ENCODE measurements at regions not wholly inside any gene's neighbourhood (a gene's known extent, or its start where the extent isn't known, plus 50 kb on each side); places are given as distances from the start of the nearest gene placed in this dataset.

DNA sequence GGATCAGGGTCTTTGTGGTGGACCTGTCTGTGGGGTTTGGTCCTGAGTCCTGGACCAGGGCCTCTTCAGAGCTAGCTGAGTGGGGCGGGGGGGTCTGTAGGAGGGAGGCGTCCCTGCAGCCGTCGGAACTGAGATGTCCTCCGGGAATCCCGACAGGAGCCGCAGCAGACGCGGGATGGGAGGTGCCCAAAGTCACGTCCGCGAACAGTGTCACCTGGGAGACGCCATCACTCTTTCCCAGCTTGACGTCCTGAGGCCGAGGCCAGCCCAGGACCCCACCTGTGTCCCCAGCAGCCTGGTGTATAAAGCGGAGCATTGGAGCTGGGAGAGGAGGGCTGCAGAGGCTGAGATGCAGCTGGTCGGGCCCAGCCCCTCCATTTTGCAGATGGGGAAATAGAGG lies 1234.7 kb downstream of the BRD1 start:
- Histone ChIP-seq H3K36me3 (ENCODE audit: control insufficient read depth, insufficient read depth, low read length) (no peaks in the 10 kb centered on the region), H3K9me3 (ENCODE audit: control insufficient read depth, insufficient read depth, low read length) (no peaks in the 10 kb centered on the region), H3K4me3 (ENCODE audit: low read length) (no peak overlapping the region), H3K27me3 (ENCODE audit: control insufficient read depth, insufficient read depth, low read length) (no peaks in the 10 kb centered on the region), H3K4me1 (ENCODE audit: control insufficient read depth, insufficient read depth, low read length) (no peaks in the 10 kb centered on the region), H3K27ac (ENCODE audit: low read length) (no peak overlapping the region)
- no peaks in the 10 kb centered on the region for H3K9me3 Mint-ChIP-seq
- intact Hi-C loops (cut with micrococcal nuclease): no loop called here
- no peaks in the 10 kb centered on the region for H3K27me3 Mint-ChIP-seq (ENCODE audit: low read depth in 2 of 2)
- no peak overlapping the region for H3K27ac Mint-ChIP-seq
- no peak for ATAC-seq
- no peaks in the 10 kb centered on the region for H3K36me3 Mint-ChIP-seq
- H3K4me1 Mint-ChIP-seq: no peaks in the 10 kb centered on the region
- TF ChIP-seq, protein P1, sequence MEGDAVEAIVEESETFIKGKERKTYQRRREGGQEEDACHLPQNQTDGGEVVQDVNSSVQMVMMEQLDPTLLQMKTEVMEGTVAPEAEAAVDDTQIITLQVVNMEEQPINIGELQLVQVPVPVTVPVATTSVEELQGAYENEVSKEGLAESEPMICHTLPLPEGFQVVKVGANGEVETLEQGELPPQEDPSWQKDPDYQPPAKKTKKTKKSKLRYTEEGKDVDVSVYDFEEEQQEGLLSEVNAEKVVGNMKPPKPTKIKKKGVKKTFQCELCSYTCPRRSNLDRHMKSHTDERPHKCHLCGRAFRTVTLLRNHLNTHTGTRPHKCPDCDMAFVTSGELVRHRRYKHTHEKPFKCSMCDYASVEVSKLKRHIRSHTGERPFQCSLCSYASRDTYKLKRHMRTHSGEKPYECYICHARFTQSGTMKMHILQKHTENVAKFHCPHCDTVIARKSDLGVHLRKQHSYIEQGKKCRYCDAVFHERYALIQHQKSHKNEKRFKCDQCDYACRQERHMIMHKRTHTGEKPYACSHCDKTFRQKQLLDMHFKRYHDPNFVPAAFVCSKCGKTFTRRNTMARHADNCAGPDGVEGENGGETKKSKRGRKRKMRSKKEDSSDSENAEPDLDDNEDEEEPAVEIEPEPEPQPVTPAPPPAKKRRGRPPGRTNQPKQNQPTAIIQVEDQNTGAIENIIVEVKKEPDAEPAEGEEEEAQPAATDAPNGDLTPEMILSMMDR (IDR thresholded peaks at IDR 0.05): no peak
- WGBS (ENCODE audit: insufficient coverage): 94% methylated on average over 17 of the region's 17 CpGs
- DNase-seq: no peak
- no peak overlapping the region for H3K4me3 Mint-ChIP-seq

DNA sequence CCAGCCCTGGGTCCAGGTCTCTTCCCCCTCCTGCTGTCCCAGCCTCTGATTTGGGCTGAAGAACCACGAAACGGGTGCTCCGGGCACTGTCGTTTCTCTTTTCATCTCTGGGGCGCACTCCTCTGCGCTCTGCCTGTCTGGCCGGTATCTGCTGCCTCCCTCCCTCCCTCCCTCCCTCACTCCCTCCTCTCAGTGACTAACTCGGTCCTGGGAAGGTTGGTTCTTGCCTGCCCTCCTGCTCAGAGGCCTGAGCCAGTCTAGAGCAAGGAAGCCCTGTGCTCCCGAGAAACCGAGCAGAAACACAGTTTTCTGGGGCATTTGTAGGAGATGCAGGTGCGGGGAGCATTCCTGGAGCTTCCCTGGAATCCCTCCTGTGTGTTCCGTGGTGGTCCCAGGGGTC lies 1235.2 kb downstream of the BRD1 start:
- no peaks in the 10 kb centered on the region for H3K36me3 ChIP-seq (ENCODE audit: control insufficient read depth, insufficient read depth, low read length)
- Mint-ChIP-seq H3K36me3 (no peaks in the 10 kb centered on the region), H3K9me3 (no peaks in the 10 kb centered on the region), H3K4me3 (no peak overlapping the region), H3K4me1 (no peaks in the 10 kb centered on the region), H3K27me3 (ENCODE audit: low read depth in 2 of 2) (no peaks in the 10 kb centered on the region), H3K27ac (no peak overlapping the region)
- DNase-seq: no peak
- H3K4me1 ChIP-seq (ENCODE audit: control insufficient read depth, insufficient read depth, low read length): no peaks in the 10 kb centered on the region
- TF ChIP-seq, protein P1 (IDR thresholded peaks at IDR 0.05): no peak
- H3K4me3 ChIP-seq (ENCODE audit: low read length): no peak overlapping the region
- H3K27ac ChIP-seq (ENCODE audit: low read length): no peak overlapping the region
- no peaks in the 10 kb centered on the region for H3K27me3 ChIP-seq (ENCODE audit: control insufficient read depth, insufficient read depth, low read length)
- 82% methylated on average over 12 of the region's 12 CpGs for WGBS (ENCODE audit: insufficient coverage)
- no peaks in the 10 kb centered on the region for H3K9me3 ChIP-seq (ENCODE audit: control insufficient read depth, insufficient read depth, low read length)
- intact Hi-C loops (cut with micrococcal nuclease): no loop called here
- ATAC-seq: no peak

DNA sequence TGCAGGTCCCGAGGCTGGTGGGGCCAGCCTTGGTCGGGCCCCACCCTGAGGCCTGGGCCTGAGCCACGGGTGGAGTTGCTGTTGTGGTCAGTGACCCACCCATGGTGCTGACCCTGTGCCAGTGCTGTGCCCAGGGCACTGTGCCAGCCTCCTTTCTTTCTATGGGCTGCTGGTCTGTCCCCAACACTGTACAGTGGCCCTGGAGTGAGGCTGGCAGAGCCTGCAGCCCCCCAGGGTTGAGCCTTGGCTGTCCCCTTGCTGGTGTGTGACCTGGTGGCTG lies 1235.7 kb downstream of the BRD1 start:
- no peak overlapping the region for H3K4me3 ChIP-seq (ENCODE audit: low read length)
- WGBS (ENCODE audit: insufficient coverage): 54% methylated on average over 3 of the region's 3 CpGs
- DNase-seq (no peak), ATAC-seq (no peak)
- TF ChIP-seq, protein P1 (IDR thresholded peaks at IDR 0.05): no peak
- no peak overlapping the region for H3K27ac ChIP-seq (ENCODE audit: low read length)
- H3K9me3 ChIP-seq (ENCODE audit: control insufficient read depth, insufficient read depth, low read length): no peaks in the 10 kb centered on the region
- no peaks in the 10 kb centered on the region for H3K4me1 ChIP-seq (ENCODE audit: control insufficient read depth, insufficient read depth, low read length)
- no peak overlapping the region for H3K27ac Mint-ChIP-seq
- H3K27me3 Mint-ChIP-seq (ENCODE audit: low read depth in 2 of 2): no peaks in the 10 kb centered on the region
- no peaks in the 10 kb centered on the region for H3K36me3 ChIP-seq (ENCODE audit: control insufficient read depth, insufficient read depth, low read length)
- no peaks in the 10 kb centered on the region for H3K36me3 Mint-ChIP-seq
- intact Hi-C loops (cut with micrococcal nuclease): no loop called here
- no peaks in the 10 kb centered on the region for H3K4me1 Mint-ChIP-seq
- no peaks in the 10 kb centered on the region for H3K9me3 Mint-ChIP-seq
- H3K27me3 ChIP-seq (ENCODE audit: control insufficient read depth, insufficient read depth, low read length): no peaks in the 10 kb centered on the region
- no peak overlapping the region for H3K4me3 Mint-ChIP-seq

DNA sequence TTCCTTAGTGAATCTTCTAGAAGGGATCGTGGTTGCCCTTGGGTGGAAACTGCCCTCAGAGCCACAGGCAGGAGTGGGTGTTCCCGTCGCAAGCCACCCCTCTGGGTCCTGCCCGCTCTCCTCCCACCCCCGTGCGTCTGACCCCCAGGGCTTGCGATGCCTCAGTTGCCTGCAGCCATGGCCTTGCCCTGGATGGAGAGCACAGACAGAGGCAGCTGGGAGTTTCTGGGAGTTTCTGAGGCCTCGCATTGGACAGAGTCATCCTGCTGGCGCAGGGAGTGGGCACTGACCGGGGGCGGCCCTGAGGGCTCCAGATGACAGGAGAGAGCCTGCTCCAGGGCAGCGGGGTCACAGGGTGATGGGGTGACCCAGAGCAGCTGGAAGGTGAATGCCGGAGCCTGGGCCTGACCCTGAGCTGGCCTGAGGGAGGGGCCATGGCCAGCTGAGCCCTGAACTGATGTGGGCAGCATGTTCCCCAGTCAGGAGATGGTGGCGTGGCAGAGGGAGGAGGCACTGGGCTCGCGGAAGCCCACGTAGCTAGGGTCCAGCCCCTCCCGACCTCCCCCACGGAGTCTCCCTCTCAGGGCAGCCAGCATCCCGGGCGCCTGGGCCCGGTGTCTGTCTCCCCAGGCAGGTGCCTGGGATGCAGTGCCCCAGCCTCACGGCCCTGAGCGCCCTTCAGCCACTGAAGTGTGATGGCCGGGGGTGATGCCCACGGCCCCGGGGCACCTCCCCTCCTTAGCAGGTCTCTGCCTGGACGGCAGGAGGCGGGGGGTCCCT lies 1236.2 kb downstream of the BRD1 start:
- H3K27me3 ChIP-seq (ENCODE audit: control insufficient read depth, insufficient read depth, low read length): no peaks in the 10 kb centered on the region
- H3K4me1 ChIP-seq (ENCODE audit: control insufficient read depth, insufficient read depth, low read length): no peaks in the 10 kb centered on the region
- no peaks in the 10 kb centered on the region for H3K9me3 Mint-ChIP-seq
- H3K4me3 ChIP-seq (ENCODE audit: low read length): no peak overlapping the region
- TF ChIP-seq, protein P1 (IDR thresholded peaks at IDR 0.05): no peak
- no peak overlapping the region for H3K4me3 Mint-ChIP-seq
- H3K27me3 Mint-ChIP-seq (ENCODE audit: low read depth in 2 of 2): no peaks in the 10 kb centered on the region
- intact Hi-C loops (cut with micrococcal nuclease): no loop called here
- ATAC-seq: no peak
- 88% methylated on average over 29 of the region's 29 CpGs for WGBS (ENCODE audit: insufficient coverage)
- H3K27ac Mint-ChIP-seq: no peak overlapping the region
- no peaks in the 10 kb centered on the region for H3K36me3 ChIP-seq (ENCODE audit: control insufficient read depth, insufficient read depth, low read length)
- no peaks in the 10 kb centered on the region for H3K9me3 ChIP-seq (ENCODE audit: control insufficient read depth, insufficient read depth, low read length)
- H3K27ac ChIP-seq (ENCODE audit: low read length): no peak overlapping the region
- no peaks in the 10 kb centered on the region for H3K36me3 Mint-ChIP-seq
- DNase-seq: no peak
- H3K4me1 Mint-ChIP-seq: no peaks in the 10 kb centered on the region
